Heart left ventricle (tissue), 16 donors: ENCODE measurements at regions not wholly inside any gene's neighbourhood (a gene's known extent, or its start where the extent isn't known, plus 50 kb on each side); places are given as distances from the start of the nearest gene placed in this dataset.
"Not testable (repeated sequence)": the region's sequence is repeated elsewhere in the genome, so short reads cannot be mapped to it uniquely, and the experiment has no call there.

Source experiments
- ATAC-seq, 4 donors: fragments of 200-7000 bp; cut with Tn5 transposase; one replicate each; pipeline ENCODE4 v1.9.1; 2020 to 2022; ENCODE audit warnings: moderate library complexity in 4 of 4, mild to moderate bottlenecking in 3 of 4, moderate number of reproducible peaks in 1 of 4
- DNase-seq, 5 donors: peaks; one replicate each; pipeline ENCODE4 v3.0.0-alpha.2; 2020
- H3K27ac ChIP-seq, 12 donors: fragments of 200-600 bp; sonication (generic) in 4 of 12; one replicate each; pipeline versions ENCODE4 v1.5.0 to v1.8.0; 2016 to 2022; ENCODE audit warnings: mild to moderate bottlenecking in 2 of 12
- H3K27me3 ChIP-seq, 9 donors: fragments of 200-600 bp; sonication (generic) in 2 of 9; one replicate each; pipeline versions ENCODE4 v1.5.1 to v1.8.0; 2016 to 2022; ENCODE audit warnings: mild to moderate bottlenecking in 3 of 9
- H3K36me3 ChIP-seq, 9 donors: fragments of 200-600 bp; sonication (generic) in 2 of 9; one replicate each; pipeline versions ENCODE4 v1.5.0 to v1.8.0; 2018 to 2022; ENCODE audit warnings: mild to moderate bottlenecking in 2 of 9
- H3K4me1 ChIP-seq, 12 donors: fragments of 200-600 bp; sonication (generic) in 4 of 12; one replicate each; pipeline versions ENCODE4 v1.5.0 to v1.8.0; 2016 to 2022; ENCODE audit warnings: mild to moderate bottlenecking in 3 of 12
- H3K4me3 ChIP-seq, 12 donors: fragments of 200-600 bp; sonication (generic) in 4 of 12; one replicate each; pipeline versions ENCODE4 v1.5.0 to v1.8.0; 2017 to 2022; ENCODE audit warnings: mild to moderate bottlenecking in 9 of 12, moderate library complexity in 4 of 12
- H3K9me3 ChIP-seq, 12 donors: fragments of 200-600 bp; sonication (generic) in 4 of 12; one replicate each; pipeline versions ENCODE4 v1.5.0 to v1.8.0; 2016 to 2022; ENCODE audit warnings: mild to moderate bottlenecking in 1 of 12
- whole genome bisulfite sequencing, 4 donors: extraction: QIAGEN DNeasy Blood & Tissue Kit in 2 of 4; methylation state at CpG; one replicate each; pipeline versions ENCODE4 v1.1.5 to v1.1.7; 2013 to 2018; 5-methylcytosine and 5-hydroxymethylcytosine counted together
- intact Hi-C, 10 donors: fragments of 100-400 bp; cut with DNase I; formaldehyde crosslinking; loops; one replicate each; pipeline versions ENCODE4 v1.11.1 to v1.14.2; 2022
- donor health status: ischemic (EF 13 %, LVEDD 7.1; RV severe dilation, severe dysfunction).
- donor health status: healthy with polysubstance abuse.
- donor health status: DM: no; HTN: yes; CAD: no.
- donor health status: DM: no; HTN: no; CAD: no.
- donor health status: ischemic (EF 25% LVEDD 6.9; RV normal size, moderate dysfunction).
- donor health status: ischemic (EF 25% LVEDD 5.7; RV mildly dilated, moderate dysfunction).
- donor health status: healthy.
- donor health status: DM: yes; HTN: yes; CAD: no.
- donor health status: ischemic (EF 35%, LVEDD 5.7; RV mildly dilated, moderate dysfunction).
- donor health status: nonischemic (EF 11% LVEDD 7.7; RV severe dilation, severe dysfunction).
- donor health status: DM: yes; HTN: yes; CAD: no.
- donor health status: PGD.
- donor health status: ischemic (EF 29% LVEDD 5.4; RV normal size, mild dysfunction).
- donor health status: nonischemic (EF 23%, LVEDD 6.1; RV moderate dilation, normal function).

DNA sequence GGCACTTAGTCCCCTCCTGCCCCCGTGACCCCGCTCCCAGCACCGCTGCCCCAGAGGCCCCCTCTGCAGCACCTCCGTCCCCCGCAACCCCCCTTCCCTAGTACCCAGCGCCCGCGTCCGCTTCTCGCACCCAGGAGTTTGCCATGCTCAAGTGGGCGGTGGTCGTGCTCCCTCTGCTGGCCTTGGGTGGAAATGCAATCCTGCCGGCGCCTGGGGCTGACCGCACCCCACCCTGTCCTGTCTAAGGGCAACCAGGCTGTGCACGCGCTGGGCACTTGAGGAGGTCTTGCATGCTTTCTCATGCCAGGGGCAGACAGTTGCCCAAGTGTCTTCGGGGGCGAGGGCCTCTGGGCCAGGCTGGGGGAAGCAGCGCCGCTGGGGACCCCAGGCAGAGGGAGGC is 1544.9 kb upstream of the USP9Y start:
- 41 to 55% methylated on average over 19 to 21 of the region's 21 CpGs; no CpG with 5 or more reads in 2 of the 4 donors for WGBS, 4 donors
- ATAC-seq, intact Hi-C loops, H3K27me3 ChIP-seq, H3K36me3 ChIP-seq, H3K4me1 ChIP-seq, H3K9me3 ChIP-seq, H3K4me3 ChIP-seq, H3K27ac ChIP-seq, DNase-seq: not testable (repeated sequence)

DNA sequence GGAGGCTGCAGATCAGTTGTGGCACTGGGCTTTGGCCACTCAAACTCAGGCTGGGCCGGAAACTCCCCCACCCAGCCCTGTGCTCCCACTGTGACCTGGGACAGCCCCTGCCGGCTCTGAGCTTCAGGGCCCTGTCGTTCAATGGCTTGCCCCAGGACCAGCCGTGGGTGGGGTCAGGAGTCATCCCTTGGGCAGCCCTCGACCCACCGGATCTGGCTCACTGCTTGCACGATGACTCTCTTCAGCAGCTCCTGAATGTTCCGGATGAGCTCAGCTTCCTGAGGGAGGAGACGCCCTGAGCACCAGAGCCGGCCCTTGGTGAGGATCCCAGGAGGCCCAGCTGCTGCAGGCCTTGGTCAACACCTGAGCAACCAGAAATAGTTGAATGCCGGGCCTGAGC is 1544.2 kb upstream of the USP9Y start:
- ATAC-seq, H3K27me3 ChIP-seq, H3K4me3 ChIP-seq, H3K9me3 ChIP-seq, intact Hi-C loops, H3K36me3 ChIP-seq, H3K27ac ChIP-seq, DNase-seq, H3K4me1 ChIP-seq: not testable (repeated sequence)
- WGBS, 4 donors, result 72 to 75% methylated on average over 10 to 11 of the region's 11 CpGs; no CpG with 5 or more reads in 2 of the 4 donors

DNA sequence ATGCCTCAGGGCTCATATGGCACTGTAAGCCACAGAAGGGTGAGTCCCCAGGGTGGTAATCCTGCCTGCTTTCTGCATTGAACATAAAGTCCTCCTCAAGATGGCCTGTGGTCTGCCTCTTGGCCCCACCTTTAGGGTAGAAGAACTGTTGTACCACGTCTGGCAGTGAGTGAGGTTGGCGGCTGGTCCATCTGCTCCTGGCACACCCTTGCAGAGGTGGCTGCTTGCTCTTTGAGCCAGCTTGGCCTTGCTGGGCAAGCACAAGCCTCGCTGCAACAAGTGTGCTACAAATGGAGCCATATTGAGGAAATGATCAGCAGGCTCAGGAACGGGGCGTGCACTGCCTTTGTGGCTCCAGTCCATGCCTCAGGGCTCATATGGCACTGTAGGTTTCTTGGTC is 1524.0 kb upstream of the USP9Y start:
- not testable (repeated sequence) for H3K27ac ChIP-seq
- 59 to 74% methylated on average over 5 of the region's 5 CpGs; no CpG with 5 or more reads in 2 of the 4 donors for WGBS, 4 donors

DNA sequence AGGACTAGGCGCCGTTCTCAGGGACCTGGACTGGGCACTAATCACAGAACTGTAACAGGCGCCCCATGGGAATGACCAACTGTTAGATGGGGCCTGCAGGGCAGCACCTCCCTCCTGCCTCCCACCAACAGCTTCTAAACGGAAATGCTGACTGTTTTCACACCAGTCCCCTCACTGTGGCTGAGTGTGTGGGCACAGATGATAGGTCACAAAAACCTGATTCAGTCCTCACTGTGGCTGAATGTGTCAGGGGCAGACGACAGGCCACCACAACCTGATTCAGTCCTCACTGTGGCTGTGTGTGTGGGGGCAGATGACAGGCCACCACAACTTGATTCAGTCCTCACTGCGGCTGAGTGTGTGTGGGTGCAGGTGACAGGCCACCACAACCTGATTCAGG is 1499.9 kb upstream of the USP9Y start:
- DNase-seq, H3K27me3 ChIP-seq, H3K36me3 ChIP-seq, ATAC-seq, H3K4me1 ChIP-seq, H3K27ac ChIP-seq, intact Hi-C loops, H3K4me3 ChIP-seq, H3K9me3 ChIP-seq: not testable (repeated sequence)
- WGBS, 4 donors, result 65 to 69% methylated on average over 6 of the region's 6 CpGs; no CpG with 5 or more reads in 2 of the 4 donors

More for the DNA sequence above, 1524.0 kb upstream of the USP9Y start:
- DNase-seq, H3K9me3 ChIP-seq, ATAC-seq, H3K4me1 ChIP-seq, intact Hi-C loops, H3K27me3 ChIP-seq, H3K4me3 ChIP-seq, H3K36me3 ChIP-seq: not testable (repeated sequence)

DNA sequence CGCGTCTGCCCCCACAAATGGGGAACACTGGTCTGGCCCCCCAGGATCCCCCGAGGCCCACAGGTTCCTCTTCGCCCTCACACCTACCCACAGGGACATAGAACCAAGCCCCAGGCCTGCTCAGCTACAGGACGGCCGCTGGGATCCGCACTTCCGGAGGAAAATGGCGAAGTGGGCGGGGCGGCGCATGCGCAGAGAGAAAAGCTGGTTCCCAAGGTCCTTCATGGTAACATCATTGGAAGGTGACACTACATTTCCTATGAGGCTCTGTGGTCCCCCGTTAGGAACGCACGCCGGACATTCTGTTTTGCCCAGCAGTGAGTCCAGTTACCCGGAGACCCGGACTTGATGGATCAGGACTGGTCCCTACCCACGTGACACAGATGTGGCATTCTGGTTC is 1486.2 kb upstream of the USP9Y start:
- intact Hi-C loops, H3K36me3 ChIP-seq, H3K27me3 ChIP-seq, ATAC-seq, H3K9me3 ChIP-seq, H3K4me1 ChIP-seq: not testable (repeated sequence)
- DNase-seq, result peak in 2 of 5 donors; percentile 4 to 60
- WGBS, 4 donors, result 46 to 47% methylated on average over 20 of the region's 20 CpGs; no CpG with 5 or more reads in 2 of the 4 donors
- Histone ChIP-seq H3K4me3 (peak overlapping the region in 5 of 12 donors; percentile 28 to 46 (median 38)), H3K27ac (peak overlapping the region in 1 of 12 donors; percentile 19)
